Peyer's patch (tissue), 4 donors: ENCODE measurements at regions not wholly inside any gene's neighbourhood (a gene's known extent, or its start where the extent isn't known, plus 50 kb on each side); places are given as distances from the start of the nearest gene placed in this dataset.
"Not testable (repeated sequence)": the region's sequence is repeated elsewhere in the genome, so short reads cannot be mapped to it uniquely, and the experiment has no call there.

ENCODE experiments used
- POLR2A ChIP-seq, 2 donors: fragments of 450-650 bp; IDR thresholded peaks; one replicate each; pipeline ENCODE4 v1.5.1; 2017; ENCODE audit warnings: antibody characterized with exemption in 2 of 2, mild to moderate bottlenecking in 2 of 2, moderate library complexity in 2 of 2
- TF ChIP-seq, protein P1 (sequence below), 6 experiments: fragments of 450-650 bp in 4 of 6; fragments of 200-600 bp in 2 of 6; sonication (generic) in 1 of 6; IDR thresholded peaks; one replicate each; pipeline ENCODE4 v1.5.1; 2017 to 2019; ENCODE audit warnings: antibody characterized with exemption in 6 of 6, mild to moderate bottlenecking in 3 of 6, moderate library complexity in 1 of 6

DNA sequence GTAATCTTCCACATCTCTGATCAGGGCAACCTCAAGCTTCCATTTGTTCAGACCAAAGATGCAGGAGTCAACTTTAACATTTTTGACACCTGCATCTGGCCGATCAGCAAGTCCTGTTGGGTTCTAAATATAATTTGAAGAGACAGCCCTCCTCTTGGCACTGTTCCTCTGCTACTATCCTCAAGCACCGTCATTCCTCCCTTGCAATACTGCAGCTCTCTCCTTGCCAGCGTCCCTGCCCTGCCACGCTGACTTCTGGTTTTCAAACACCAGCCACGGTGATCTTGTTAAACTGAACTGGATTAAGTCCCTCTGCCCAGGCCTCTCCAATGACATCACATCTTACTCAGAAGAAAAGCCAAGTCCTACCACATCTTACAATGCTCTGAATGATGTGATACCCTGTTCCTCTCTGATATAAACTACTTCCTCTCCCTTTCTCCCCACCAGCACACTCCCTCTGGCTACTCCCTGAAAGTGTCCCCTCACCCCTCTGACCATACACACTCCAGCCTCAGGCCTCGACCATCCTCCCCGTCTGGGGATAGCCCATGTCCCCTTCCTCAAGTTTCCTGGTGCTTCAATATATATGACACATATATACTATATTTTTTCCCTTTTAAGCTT is 310.8 kb upstream of the CHRNA7 start:
- TF ChIP-seq, protein P1, sequence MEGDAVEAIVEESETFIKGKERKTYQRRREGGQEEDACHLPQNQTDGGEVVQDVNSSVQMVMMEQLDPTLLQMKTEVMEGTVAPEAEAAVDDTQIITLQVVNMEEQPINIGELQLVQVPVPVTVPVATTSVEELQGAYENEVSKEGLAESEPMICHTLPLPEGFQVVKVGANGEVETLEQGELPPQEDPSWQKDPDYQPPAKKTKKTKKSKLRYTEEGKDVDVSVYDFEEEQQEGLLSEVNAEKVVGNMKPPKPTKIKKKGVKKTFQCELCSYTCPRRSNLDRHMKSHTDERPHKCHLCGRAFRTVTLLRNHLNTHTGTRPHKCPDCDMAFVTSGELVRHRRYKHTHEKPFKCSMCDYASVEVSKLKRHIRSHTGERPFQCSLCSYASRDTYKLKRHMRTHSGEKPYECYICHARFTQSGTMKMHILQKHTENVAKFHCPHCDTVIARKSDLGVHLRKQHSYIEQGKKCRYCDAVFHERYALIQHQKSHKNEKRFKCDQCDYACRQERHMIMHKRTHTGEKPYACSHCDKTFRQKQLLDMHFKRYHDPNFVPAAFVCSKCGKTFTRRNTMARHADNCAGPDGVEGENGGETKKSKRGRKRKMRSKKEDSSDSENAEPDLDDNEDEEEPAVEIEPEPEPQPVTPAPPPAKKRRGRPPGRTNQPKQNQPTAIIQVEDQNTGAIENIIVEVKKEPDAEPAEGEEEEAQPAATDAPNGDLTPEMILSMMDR (IDR thresholded peaks at IDR 0.05) = not testable (repeated sequence)
- not testable (repeated sequence) for TF ChIP-seq POLR2A (IDR thresholded peaks at IDR 0.05)
